ENCODE measurements at regions not wholly inside any gene's neighbourhood (a gene's known extent, or its start where the extent isn't known, plus 50 kb on each side); places are given as distances from the start of the nearest gene placed in this dataset.

DNA sequence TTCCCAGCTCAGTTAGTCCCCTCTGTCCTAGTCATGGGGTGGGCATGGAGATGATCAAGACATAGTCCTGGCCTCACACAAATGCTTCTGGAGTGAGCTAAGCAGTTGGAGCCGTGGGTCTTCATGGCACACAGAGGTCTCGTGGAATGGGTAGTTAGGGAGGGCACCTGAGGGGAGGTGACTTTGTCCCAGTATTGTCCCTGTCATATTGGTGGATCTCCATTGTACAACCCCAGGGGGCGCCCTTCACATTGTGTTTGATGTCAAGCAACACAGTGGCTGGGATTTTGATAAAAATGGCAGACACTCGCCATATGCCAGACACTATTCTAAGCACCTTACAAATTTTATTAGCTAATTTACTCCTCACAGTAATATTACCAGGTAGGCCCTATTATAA, 175.4 kb upstream of the LHX5 start:
- Histone ChIP-seq H3K36me3 (ENCODE audit: control insufficient read depth, insufficient read depth, low read length) (no peaks in the 10 kb centered on the region), H3K4me3 (ENCODE audit: low read length) (no peak overlapping the region), H3K56ac (ENCODE audit: low read length) (no peak overlapping the region), H4K5ac (ENCODE audit: low read length) (no peak overlapping the region), H3K4me1 (ENCODE audit: control insufficient read depth, low read depth, low read length) (no peaks in the 10 kb centered on the region), H2AK5ac (ENCODE audit: low read length) (no peak overlapping the region), H3K79me2 (ENCODE audit: control insufficient read depth, insufficient read depth, low read length) (no peaks in the 10 kb centered on the region), H3K4ac (ENCODE audit: low read depth, low read length) (no peak overlapping the region), H3K23ac (ENCODE audit: low read length) (no peak overlapping the region), H2BK15ac (replicated peaks; ENCODE audit: low read depth) (no peak overlapping the region), H3K27me3 (ENCODE audit: insufficient read depth, low read length, poor library complexity) (no peaks in the 10 kb centered on the region), H3K9ac (ENCODE audit: low read length) (no peak overlapping the region), H3K18ac (ENCODE audit: low read length) (no peak overlapping the region), H2BK120ac (ENCODE audit: low read depth, low read length) (no peak overlapping the region), H3K27ac (ENCODE audit: low read depth, low read length) (no peak overlapping the region), H3K79me1 (ENCODE audit: low read length) (no peaks in the 10 kb centered on the region), H2BK5ac (ENCODE audit: low read length) (no peak overlapping the region), H3K4me2 (ENCODE audit: low read length) (no peak overlapping the region), H4K8ac (ENCODE audit: low read depth, low read length) (no peak overlapping the region)
- no peak for DNase-seq
- WGBS (ENCODE audit: extremely low coverage, insufficient coverage, low lambda C conversion rate): no CpG with 5 or more reads among the region's 4 CpGs

DNA sequence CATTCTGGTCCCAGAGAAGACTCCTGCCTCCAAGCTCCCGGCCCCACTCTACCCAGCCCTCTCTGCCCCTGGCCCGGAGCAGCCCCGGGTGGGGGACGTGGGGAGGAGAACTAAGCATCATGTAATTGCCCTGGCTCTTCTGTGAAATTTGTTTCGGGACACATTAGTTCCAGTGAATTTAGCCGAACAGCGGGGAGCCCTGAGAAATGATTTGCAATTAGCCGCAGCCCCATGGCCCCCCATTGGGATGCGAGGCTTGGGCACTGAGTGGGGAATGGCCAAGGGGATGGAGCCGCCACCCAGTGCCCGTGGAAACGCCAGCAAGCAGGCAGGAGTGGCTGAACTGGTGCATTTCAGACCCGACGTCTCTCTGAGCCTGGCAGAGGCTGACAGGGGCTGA, 173.9 kb upstream of the LHX5 start:
- WGBS (ENCODE audit: extremely low coverage, insufficient coverage, low lambda C conversion rate): no CpG with 5 or more reads among the region's 14 CpGs
- Histone ChIP-seq H3K4me1 (ENCODE audit: control insufficient read depth, low read depth, low read length) (no peaks in the 10 kb centered on the region), H3K79me2 (ENCODE audit: control insufficient read depth, insufficient read depth, low read length) (no peaks in the 10 kb centered on the region), H2BK120ac (ENCODE audit: low read depth, low read length) (no peak overlapping the region), H3K79me1 (ENCODE audit: low read length) (no peaks in the 10 kb centered on the region), H3K23ac (ENCODE audit: low read length) (no peak overlapping the region), H2AK5ac (ENCODE audit: low read length) (no peak overlapping the region), H2BK15ac (replicated peaks; ENCODE audit: low read depth) (no peak overlapping the region), H3K9ac (ENCODE audit: low read length) (no peak overlapping the region), H3K56ac (ENCODE audit: low read length) (no peak overlapping the region), H4K8ac (ENCODE audit: low read depth, low read length) (no peak overlapping the region), H3K18ac (ENCODE audit: low read length) (no peak overlapping the region), H3K4me3 (ENCODE audit: low read length) (no peak overlapping the region), H3K4me2 (ENCODE audit: low read length) (no peak overlapping the region), H2BK5ac (ENCODE audit: low read length) (no peak overlapping the region), H4K5ac (ENCODE audit: low read length) (no peak overlapping the region), H3K4ac (ENCODE audit: low read depth, low read length) (no peak overlapping the region), H3K27ac (ENCODE audit: low read depth, low read length) (no peak overlapping the region), H3K36me3 (ENCODE audit: control insufficient read depth, insufficient read depth, low read length) (no peaks in the 10 kb centered on the region), H3K27me3 (ENCODE audit: insufficient read depth, low read length, poor library complexity) (no peaks in the 10 kb centered on the region)
- DNase-seq: no peak

DNA sequence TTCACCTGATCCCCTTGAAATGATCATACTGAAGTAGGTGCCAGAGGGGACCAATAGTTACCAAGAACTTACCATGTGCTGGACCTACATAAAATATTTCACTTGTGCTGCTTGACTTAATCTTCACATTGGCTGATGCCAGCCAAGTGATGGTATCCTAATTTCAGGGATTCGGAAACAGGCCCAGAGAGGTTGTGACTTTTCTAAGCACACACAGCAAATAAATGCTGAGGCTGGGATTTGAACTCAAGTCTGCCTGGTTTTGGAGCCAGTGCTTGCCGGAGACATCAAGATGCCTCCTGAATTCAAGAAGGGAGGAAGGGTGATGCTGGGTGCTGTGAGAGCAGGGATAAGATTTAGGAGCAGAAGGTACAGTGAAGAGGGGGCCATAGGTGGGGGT, 173.5 kb upstream of the LHX5 start:
- H3K4me2 ChIP-seq (ENCODE audit: low read length): no peak overlapping the region

DNA sequence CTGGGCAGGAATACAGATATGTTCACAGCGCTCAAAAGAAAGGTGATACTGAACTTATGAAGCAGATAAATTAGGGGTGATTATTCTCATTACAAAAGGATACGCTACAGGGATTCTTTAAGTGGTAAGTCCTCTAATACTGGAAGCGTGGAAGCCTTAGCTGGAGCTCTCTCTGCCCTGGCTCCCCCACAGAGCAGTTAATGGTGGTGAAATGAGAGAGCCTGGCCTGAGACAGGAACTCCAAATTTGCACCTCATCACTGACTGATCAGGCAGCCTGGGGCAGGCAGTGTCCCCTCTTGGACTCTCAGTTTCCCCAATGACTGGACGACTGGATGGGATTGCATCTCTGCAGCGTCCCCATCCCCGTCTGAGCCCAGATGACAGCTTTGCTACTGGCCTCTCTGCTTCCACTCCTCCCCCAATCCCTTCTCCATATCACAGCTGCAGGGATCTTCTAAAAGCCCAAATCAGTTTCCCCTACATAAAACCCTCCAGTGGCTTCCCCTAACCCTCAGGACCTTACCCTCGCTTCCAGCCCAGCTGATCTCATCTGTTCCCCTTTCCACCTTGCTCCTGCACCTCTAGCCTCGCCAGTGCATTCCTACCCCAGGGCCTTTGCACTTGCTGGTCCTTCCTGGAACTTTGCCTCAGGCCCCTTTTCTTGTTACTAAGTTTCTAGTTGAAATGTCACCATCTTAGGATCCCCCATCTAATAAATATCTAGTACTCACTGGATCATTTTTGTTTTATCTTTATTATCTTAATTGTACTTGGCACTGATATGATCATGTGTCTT, 171.7 kb upstream of the LHX5 start:
- no CpG with 5 or more reads among the region's 8 CpGs for WGBS (ENCODE audit: extremely low coverage, insufficient coverage, low lambda C conversion rate)
- H3K56ac ChIP-seq (ENCODE audit: low read length): no peak overlapping the region
- no peaks in the 10 kb centered on the region for H3K27me3 ChIP-seq (ENCODE audit: insufficient read depth, low read length, poor library complexity)
- no peak overlapping the region for H3K4ac ChIP-seq (ENCODE audit: low read depth, low read length)
- H3K23ac ChIP-seq (ENCODE audit: low read length): no peak overlapping the region
- no peak overlapping the region for H2BK5ac ChIP-seq (ENCODE audit: low read length)
- no peak overlapping the region for H3K4me3 ChIP-seq (ENCODE audit: low read length)
- H3K27ac ChIP-seq (ENCODE audit: low read depth, low read length): no peak overlapping the region
- H4K8ac ChIP-seq (ENCODE audit: low read depth, low read length): no peak overlapping the region
- no peak overlapping the region for H2AK5ac ChIP-seq (ENCODE audit: low read length)
- no peak overlapping the region for H2BK120ac ChIP-seq (ENCODE audit: low read depth, low read length)
- no peak overlapping the region for H3K18ac ChIP-seq (ENCODE audit: low read length)
- no peak overlapping the region for H2BK15ac ChIP-seq (replicated peaks; ENCODE audit: low read depth)
- H3K4me2 ChIP-seq (ENCODE audit: low read length): no peak overlapping the region
- no peaks in the 10 kb centered on the region for H3K79me2 ChIP-seq (ENCODE audit: control insufficient read depth, insufficient read depth, low read length)
- DNase-seq: peak; percentile 30
- H3K79me1 ChIP-seq (ENCODE audit: low read length): no peaks in the 10 kb centered on the region
- H3K4me1 ChIP-seq (ENCODE audit: control insufficient read depth, low read depth, low read length): no peaks in the 10 kb centered on the region
- H4K5ac ChIP-seq (ENCODE audit: low read length): no peak overlapping the region
- no peak overlapping the region for H3K9ac ChIP-seq (ENCODE audit: low read length)
- H3K36me3 ChIP-seq (ENCODE audit: control insufficient read depth, insufficient read depth, low read length): no peaks in the 10 kb centered on the region

More for the DNA sequence above, 173.5 kb upstream of the LHX5 start:
- Histone ChIP-seq H3K79me1 (ENCODE audit: low read length) (no peaks in the 10 kb centered on the region), H2AK5ac (ENCODE audit: low read length) (no peak overlapping the region), H2BK120ac (ENCODE audit: low read depth, low read length) (no peak overlapping the region), H2BK15ac (replicated peaks; ENCODE audit: low read depth) (no peak overlapping the region), H3K4me1 (ENCODE audit: control insufficient read depth, low read depth, low read length) (no peaks in the 10 kb centered on the region), H3K9ac (ENCODE audit: low read length) (no peak overlapping the region), H3K27ac (ENCODE audit: low read depth, low read length) (no peak overlapping the region), H4K8ac (ENCODE audit: low read depth, low read length) (no peak overlapping the region), H3K56ac (ENCODE audit: low read length) (no peak overlapping the region), H3K4ac (ENCODE audit: low read depth, low read length) (no peak overlapping the region), H4K5ac (ENCODE audit: low read length) (no peak overlapping the region), H2BK5ac (ENCODE audit: low read length) (no peak overlapping the region), H3K36me3 (ENCODE audit: control insufficient read depth, insufficient read depth, low read length) (no peaks in the 10 kb centered on the region), H3K18ac (ENCODE audit: low read length) (no peak overlapping the region), H3K4me3 (ENCODE audit: low read length) (no peak overlapping the region), H3K79me2 (ENCODE audit: control insufficient read depth, insufficient read depth, low read length) (no peaks in the 10 kb centered on the region), H3K23ac (ENCODE audit: low read length) (no peak overlapping the region), H3K27me3 (ENCODE audit: insufficient read depth, low read length, poor library complexity) (no peaks in the 10 kb centered on the region)
- no peak for DNase-seq
- no CpG with 5 or more reads among the region's 2 CpGs for WGBS (ENCODE audit: extremely low coverage, insufficient coverage, low lambda C conversion rate)

DNA sequence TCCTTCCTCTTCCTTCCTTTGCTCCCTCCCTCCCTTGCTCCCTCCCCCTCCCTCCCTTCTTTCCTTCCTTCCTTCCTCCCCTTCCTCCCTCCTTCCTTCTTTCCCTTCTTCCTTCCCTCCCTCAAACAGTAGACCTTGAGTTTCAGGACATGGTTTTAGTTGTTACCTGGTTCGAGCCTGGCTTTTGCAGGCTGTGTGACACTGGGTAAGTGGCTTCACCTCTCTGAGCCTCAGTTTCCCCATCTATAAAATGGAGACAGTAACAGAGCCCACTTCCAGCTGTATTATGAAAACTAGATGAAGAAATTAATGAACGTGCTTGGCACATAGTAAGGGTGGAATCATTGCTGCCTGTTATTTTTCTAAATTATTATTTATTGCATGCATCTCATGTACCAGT, 171.0 kb upstream of the LHX5 start:
- Histone ChIP-seq H3K27ac (ENCODE audit: low read depth, low read length) (no peak overlapping the region), H3K4ac (ENCODE audit: low read depth, low read length) (no peak overlapping the region), H4K8ac (ENCODE audit: low read depth, low read length) (no peak overlapping the region), H2BK120ac (ENCODE audit: low read depth, low read length) (no peak overlapping the region), H2AK5ac (ENCODE audit: low read length) (no peak overlapping the region), H3K36me3 (ENCODE audit: control insufficient read depth, insufficient read depth, low read length) (no peaks in the 10 kb centered on the region), H4K5ac (ENCODE audit: low read length) (no peak overlapping the region), H3K56ac (ENCODE audit: low read length) (no peak overlapping the region), H2BK5ac (ENCODE audit: low read length) (no peak overlapping the region), H3K4me2 (ENCODE audit: low read length) (no peak overlapping the region), H3K23ac (ENCODE audit: low read length) (no peak overlapping the region), H2BK15ac (replicated peaks; ENCODE audit: low read depth) (no peak overlapping the region), H3K9ac (ENCODE audit: low read length) (no peak overlapping the region), H3K18ac (ENCODE audit: low read length) (no peak overlapping the region), H3K27me3 (ENCODE audit: insufficient read depth, low read length, poor library complexity) (no peaks in the 10 kb centered on the region), H3K4me1 (ENCODE audit: control insufficient read depth, low read depth, low read length) (no peaks in the 10 kb centered on the region), H3K4me3 (ENCODE audit: low read length) (no peak overlapping the region), H3K79me2 (ENCODE audit: control insufficient read depth, insufficient read depth, low read length) (no peaks in the 10 kb centered on the region), H3K79me1 (ENCODE audit: low read length) (no peaks in the 10 kb centered on the region)
- no CpG with 5 or more reads among the region's 2 CpGs for whole genome bisulfite sequencing (ENCODE audit: extremely low coverage, insufficient coverage, low lambda C conversion rate)
- DNase-seq: no peak

DNA sequence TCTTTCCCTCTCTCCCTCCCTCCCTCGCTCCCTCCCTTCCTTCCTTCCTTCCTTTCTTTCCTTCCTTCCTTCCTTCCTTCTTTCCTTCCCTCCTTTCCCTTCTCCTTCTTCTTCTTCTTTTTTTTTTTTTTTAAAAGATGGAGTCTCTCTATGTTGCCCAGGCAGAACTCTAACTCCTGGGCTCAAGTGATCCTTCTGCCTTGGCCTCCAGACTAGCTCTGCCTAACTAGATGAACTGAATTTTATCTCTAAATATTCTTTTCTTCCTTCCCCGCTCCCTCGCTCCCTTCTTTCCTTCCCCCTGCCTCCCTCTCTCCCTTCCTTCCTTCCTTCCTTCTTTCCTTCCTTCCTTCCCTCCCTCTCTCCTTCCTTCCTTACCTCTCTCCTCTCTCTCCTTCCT, 170.5 kb upstream of the LHX5 start:
- Histone ChIP-seq H3K79me2 (ENCODE audit: control insufficient read depth, insufficient read depth, low read length) (no peaks in the 10 kb centered on the region), H3K27me3 (ENCODE audit: insufficient read depth, low read length, poor library complexity) (no peaks in the 10 kb centered on the region), H2BK15ac (replicated peaks; ENCODE audit: low read depth) (no peak overlapping the region)

More for the DNA sequence above, 170.5 kb upstream of the LHX5 start:
- Histone ChIP-seq H3K4ac (ENCODE audit: low read depth, low read length) (no peak overlapping the region), H3K23ac (ENCODE audit: low read length) (no peak overlapping the region), H3K4me2 (ENCODE audit: low read length) (no peak overlapping the region), H4K5ac (ENCODE audit: low read length) (no peak overlapping the region), H3K18ac (ENCODE audit: low read length) (no peak overlapping the region), H3K79me1 (ENCODE audit: low read length) (no peaks in the 10 kb centered on the region), H3K4me3 (ENCODE audit: low read length) (no peak overlapping the region), H3K27ac (ENCODE audit: low read depth, low read length) (no peak overlapping the region), H3K56ac (ENCODE audit: low read length) (no peak overlapping the region), H2BK120ac (ENCODE audit: low read depth, low read length) (no peak overlapping the region), H2AK5ac (ENCODE audit: low read length) (no peak overlapping the region), H4K8ac (ENCODE audit: low read depth, low read length) (no peak overlapping the region), H2BK5ac (ENCODE audit: low read length) (no peak overlapping the region), H3K4me1 (ENCODE audit: control insufficient read depth, low read depth, low read length) (no peaks in the 10 kb centered on the region), H3K9ac (ENCODE audit: low read length) (no peak overlapping the region), H3K36me3 (ENCODE audit: control insufficient read depth, insufficient read depth, low read length) (no peaks in the 10 kb centered on the region)
- DNase-seq: no peak
- no CpG with 5 or more reads among the region's 3 CpGs for WGBS (ENCODE audit: extremely low coverage, insufficient coverage, low lambda C conversion rate)
